ENCODE measurements at regions not wholly inside any gene's neighbourhood (a gene's known extent, or its start where the extent isn't known, plus 50 kb on each side); places are given as distances from the start of the nearest gene placed in this dataset.
A peak's percentile ranks its signal among the peaks of the same experiment; 100 is the strongest.

- DNase-seq (ENCODE audit: low read depth, low spot score): no peak
Observed at GRCh38 chr1:50358962-50359361, 64.3 kb downstream of the DMRTA2 start.

DNA sequence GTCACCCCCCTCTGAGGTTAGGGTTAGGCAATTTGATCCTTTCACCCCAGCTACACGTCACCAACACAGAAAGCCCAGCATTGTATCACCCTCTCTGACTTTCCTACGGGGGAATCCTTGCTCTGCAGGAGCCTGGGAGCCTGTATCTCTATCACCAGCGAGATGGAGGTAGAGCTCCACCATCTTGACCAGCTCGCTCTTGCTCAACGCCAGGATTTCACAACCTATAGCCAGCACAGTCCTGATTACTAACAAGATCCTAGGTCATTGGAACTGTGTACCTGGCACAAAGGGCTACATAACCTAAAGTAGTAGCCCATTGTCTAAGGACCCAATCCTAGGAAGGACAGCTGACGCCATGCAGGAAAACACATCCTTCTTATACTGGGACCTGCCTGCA, 66.1 kb downstream of the DMRTA2 start:
- H3K4me3 ChIP-seq (ENCODE audit: low read length): no peak overlapping the region
- no peak for DNase-seq (ENCODE audit: low read depth, low spot score)

More at GRCh38 chr1:50358962-50359361, 64.3 kb downstream of the DMRTA2 start:
- H3K4me3 ChIP-seq (ENCODE audit: low read length): no peak overlapping the region

DNA sequence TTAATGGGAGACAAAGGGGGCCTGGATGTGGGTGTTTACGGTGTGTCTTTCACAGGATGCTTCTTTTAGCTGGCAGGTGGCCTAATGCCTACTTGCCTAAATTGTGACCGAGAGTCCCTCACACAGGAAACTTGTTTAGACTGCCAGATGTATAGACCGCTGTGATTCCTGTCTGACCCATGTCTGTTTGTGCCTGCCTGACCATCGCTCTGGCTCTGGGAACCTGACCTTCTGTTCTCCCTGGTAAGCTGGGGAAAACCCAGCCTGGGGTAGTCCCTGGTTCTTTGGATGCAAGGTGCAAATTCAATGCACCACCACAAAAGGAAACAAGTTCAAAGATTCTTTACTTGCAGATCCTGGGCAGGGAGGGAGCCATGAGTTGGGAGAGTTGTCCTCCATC, 68.4 kb downstream of the DMRTA2 start:
- no peak overlapping the region for H3K4me3 ChIP-seq (ENCODE audit: low read length)
- DNase-seq (ENCODE audit: low read depth, low spot score): no peak

DNA sequence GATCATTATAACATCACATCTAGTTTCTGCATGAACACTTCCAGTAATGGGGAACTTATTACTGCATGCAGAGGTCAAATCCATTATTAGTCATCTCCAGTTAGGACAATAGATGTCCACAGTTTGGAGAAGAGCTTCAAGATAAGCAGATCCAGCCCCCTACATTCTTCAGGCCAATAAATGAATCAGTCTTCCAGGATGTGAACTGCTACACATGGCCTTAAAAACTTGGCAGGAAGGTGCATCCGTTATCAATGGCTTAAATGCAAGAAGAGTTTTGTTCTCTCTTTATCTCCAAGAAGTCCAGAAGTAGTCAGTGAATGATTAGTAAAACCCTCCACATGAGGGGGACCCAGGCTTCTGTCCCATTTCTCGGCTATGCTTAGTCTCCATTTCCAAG, 70.8 kb downstream of the DMRTA2 start:
- DNase-seq (ENCODE audit: low read depth, low spot score): no peak

DNA sequence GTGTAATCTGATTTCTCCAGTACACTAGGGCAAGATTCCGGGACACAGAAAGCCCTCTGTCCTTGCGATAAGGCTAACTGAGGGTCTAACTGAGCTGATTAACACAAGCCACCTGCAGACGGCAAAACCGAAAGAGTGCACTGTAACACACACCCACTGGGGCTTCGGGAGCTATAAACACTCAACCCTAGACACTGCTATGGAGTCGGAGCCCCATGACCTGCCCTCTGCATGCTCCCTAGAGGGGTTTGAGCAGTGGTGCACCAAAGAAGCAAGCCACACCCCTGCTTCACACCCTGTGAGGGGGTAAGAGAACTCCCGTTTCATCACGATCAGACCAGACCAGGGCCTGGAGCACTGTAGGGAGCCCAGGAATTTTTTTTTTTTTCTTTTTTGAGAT, 72.4 kb downstream of the DMRTA2 start:
- no peak overlapping the region for H3K4me3 ChIP-seq (ENCODE audit: low read length)
- no peak for DNase-seq (ENCODE audit: low read depth, low spot score)

More for the DNA sequence above, 70.8 kb downstream of the DMRTA2 start:
- H3K4me3 ChIP-seq (ENCODE audit: low read length): no peak overlapping the region

DNA sequence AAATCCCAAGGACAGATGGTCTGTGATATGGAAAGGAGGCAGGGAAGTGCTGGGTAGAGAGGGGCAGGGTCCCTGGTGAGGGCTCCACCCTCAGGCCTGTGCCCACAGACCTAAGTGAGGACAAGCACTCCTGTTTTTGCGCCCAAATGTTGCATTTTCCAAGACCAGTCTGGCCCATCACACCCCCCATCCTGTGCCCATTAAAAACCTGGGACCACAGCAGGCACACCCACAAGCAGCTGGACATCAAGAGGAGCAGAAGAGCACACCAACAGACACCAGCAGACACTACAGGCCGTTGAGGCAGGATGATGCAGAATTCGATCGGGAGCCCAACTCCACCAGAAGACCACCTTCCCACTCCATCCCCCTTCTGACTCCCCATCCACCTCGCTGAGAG, 72.8 kb downstream of the DMRTA2 start:
- H3K4me3 ChIP-seq (ENCODE audit: low read length): no peak overlapping the region
- no peak for DNase-seq (ENCODE audit: low read depth, low spot score)

DNA sequence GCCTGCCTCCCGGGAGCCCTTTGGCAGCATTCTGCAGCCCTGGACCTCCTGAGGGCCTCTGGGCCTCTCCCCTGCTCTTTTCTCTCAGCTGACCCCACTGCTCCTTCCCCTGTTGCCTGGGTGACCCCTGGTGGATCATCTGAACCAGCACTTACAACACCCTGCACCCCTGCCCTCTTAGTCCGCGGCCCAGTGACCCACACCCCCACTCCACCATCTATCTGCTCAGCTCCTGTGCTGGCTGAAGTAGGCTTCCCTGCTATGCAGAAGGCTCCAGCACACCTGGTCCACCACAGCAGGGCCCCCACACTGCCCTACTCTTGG, 74.0 kb downstream of the DMRTA2 start:
- DNase-seq (ENCODE audit: low read depth, low spot score): no peak
- no peak overlapping the region for H3K4me3 ChIP-seq (ENCODE audit: low read length)

GRCh38 chr1:50348449-50349241, 74.6 kb downstream of the DMRTA2 start:
- no peak overlapping the region for H3K4me3 ChIP-seq (ENCODE audit: low read length)
- DNase-seq (ENCODE audit: low read depth, low spot score): peak; percentile 68

DNA sequence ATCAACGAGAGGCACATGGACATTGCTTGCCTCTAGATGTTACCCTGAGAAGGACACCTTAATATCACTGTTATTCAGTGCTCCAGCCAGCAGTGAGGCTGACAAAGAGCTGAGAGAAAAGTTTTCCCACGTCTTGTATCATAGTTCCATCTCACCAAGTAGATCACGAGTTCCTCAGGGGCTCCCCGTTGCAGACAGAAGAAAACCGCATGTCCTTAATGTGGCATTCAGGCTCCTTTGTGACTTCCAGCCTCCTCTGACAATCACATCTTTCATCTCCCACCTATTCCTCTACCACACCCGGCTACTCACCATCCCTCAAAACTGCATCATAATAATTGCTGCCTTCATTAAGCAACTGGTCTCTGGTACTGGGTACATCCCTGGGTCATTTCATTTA, 75.3 kb downstream of the DMRTA2 start:
- peak; percentile 62 for DNase-seq (ENCODE audit: low read depth, low spot score)
- H3K4me3 ChIP-seq (ENCODE audit: low read length): no peak overlapping the region

GRCh38 chr1:50346621-50347020, 76.6 kb downstream of the DMRTA2 start:
- no peak for DNase-seq (ENCODE audit: low read depth, low spot score)
- no peak overlapping the region for H3K4me3 ChIP-seq (ENCODE audit: low read length)

GRCh38 chr1:50343323-50343722, 79.9 kb downstream of the DMRTA2 start:
- no peak overlapping the region for H3K4me3 ChIP-seq (ENCODE audit: low read length)
- DNase-seq (ENCODE audit: low read depth, low spot score): no peak

DNA sequence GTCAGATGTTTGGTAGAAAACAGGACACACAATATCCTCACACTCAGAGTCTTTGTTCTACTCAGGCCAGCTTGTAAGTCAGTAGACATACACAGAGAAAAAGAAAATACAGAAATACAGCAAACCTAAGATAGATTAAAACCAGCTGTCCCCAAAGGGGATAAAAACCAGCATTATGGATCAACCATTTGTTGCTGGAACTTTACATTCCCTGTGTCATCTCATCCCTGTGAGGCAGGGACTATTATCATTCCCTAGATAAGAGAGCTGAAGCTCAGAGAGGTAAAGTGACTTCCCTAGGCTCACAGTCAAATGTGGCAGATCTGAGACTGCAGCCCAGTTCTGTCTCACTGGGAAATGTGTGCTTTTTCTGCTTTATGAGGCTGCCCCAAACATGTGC, 80.7 kb downstream of the DMRTA2 start:
- no peak overlapping the region for H3K4me3 ChIP-seq (ENCODE audit: low read length)
- no peak for DNase-seq (ENCODE audit: low read depth, low spot score)

- no peak overlapping the region for H3K4me3 ChIP-seq (ENCODE audit: low read length)
- no peak for DNase-seq (ENCODE audit: low read depth, low spot score)
Observed at GRCh38 chr1:50335036-50335435, 88.2 kb downstream of the DMRTA2 start.

DNA sequence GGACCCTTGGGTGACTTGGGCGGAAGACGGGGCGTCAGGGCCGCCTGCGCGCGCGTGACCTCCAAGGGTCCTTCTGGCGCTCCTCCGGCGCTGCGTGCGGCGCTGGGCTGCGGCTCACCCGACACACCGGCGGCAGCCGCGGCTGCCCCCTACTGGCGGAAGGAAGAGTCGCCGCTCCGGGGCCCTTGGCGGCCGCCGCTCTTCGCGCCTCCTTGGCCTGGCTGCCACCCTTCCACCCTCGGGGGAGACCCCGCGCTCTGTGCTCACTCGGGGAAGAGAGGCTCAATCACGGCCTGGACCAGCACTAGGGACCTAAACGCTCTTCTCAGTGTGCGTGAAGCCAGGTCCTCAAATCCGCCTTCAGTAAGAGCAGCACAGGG, 89.7 kb downstream of the DMRTA2 start:
- no peak for DNase-seq (ENCODE audit: low read depth, low spot score)

DNA sequence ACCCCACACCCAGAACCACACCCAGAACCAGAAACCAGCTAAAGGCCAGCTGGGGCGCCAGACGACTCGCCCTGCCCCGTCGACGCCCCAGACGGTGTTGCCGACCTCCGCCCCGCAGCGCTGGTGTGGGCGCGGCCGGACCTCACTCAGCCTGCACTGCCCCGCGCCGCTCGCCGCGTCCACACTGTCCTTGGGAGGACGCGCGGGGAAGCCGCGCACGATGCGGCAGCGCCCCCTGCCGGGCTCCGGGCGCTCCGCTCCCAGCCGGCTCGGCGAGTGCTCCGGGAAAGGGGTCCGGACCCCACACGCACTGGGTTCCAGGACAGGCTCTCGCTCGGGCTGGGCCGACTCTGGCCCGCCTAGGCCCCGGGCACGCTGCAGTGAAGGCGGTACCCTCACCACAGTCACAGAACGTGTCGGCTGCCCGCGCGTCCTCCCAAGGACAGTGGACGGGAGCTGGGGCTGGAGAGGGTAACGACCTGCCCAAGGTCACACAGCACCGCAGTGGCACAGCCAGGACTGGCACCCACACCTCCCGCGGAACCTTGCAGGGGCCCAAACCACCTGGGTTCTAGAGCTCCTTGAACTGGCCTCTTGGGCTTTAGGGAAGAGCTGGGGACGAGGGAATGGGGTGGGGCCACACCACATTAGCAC, 90.2 kb downstream of the DMRTA2 start:
- DNase-seq (ENCODE audit: low read depth, low spot score): no peak
- H3K4me3 ChIP-seq (ENCODE audit: low read length): peak overlapping the region; percentile 48

More for the DNA sequence above, 89.7 kb downstream of the DMRTA2 start:
- peak overlapping the region; percentile 48 for H3K4me3 ChIP-seq (ENCODE audit: low read length)

- H3K4me3 ChIP-seq (ENCODE audit: low read length): no peak overlapping the region
- DNase-seq (ENCODE audit: low read depth, low spot score): no peak
Observed at GRCh38 chr1:50329332-50329932, 93.8 kb downstream of the DMRTA2 start.

DNA sequence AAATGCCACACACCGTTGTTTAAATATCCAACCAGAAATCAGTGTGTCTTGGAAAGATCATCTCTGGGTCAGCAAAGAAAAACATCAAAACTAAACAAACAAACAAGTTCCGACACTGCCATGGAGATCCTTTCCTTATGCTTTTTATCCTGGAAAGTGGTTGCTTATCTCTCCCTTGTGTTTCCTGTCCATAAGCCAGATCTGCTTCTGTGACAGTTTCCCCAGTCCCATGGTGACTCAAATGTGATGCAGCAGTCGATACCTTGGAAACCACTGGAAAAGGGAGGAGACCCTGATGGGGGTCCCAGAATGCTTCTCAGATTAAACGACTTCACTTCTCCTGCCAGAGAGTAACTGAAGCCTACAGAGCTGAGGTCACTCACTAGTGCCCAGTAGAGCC, 94.7 kb downstream of the DMRTA2 start:
- no peak overlapping the region for H3K4me3 ChIP-seq (ENCODE audit: low read length)
- DNase-seq (ENCODE audit: low read depth, low spot score): no peak

GRCh38 chr1:50326026-50326425, 97.2 kb downstream of the DMRTA2 start:
- no peak for DNase-seq (ENCODE audit: low read depth, low spot score)

DNA sequence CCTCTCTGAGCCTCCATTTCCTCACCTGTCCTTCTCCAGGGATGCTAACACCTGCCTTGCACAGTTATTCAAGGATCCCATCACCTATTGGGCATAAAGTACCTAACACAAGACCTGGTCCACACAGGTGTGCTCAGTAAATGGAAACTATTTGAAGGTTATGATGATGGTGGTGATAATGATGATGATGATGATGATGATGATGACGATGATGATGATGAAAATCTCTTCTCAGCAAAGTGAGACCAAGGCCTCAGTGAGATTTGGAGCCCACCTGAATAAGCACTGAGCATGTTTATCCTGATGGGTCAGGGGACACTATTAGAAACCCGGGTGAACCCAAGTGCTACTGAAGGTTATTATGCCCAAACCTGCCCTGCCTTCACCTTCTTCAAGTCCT, 100.7 kb downstream of the DMRTA2 start:
- H3K4me3 ChIP-seq (ENCODE audit: low read length): no peak overlapping the region
- no peak for DNase-seq (ENCODE audit: low read depth, low spot score)

More at GRCh38 chr1:50326026-50326425, 97.2 kb downstream of the DMRTA2 start:
- H3K4me3 ChIP-seq (ENCODE audit: low read length): no peak overlapping the region

GRCh38 chr1:50318428-50318827, 104.8 kb downstream of the DMRTA2 start:
- no peak for DNase-seq (ENCODE audit: low read depth, low spot score)
- no peak overlapping the region for H3K4me3 ChIP-seq (ENCODE audit: low read length)

Data from Jurkat, Clone E6-1 (cell line).